PC-9 (cell line): ENCODE measurements at regions not wholly inside any gene's neighbourhood (a gene's known extent, or its start where the extent isn't known, plus 50 kb on each side); places are given as distances from the start of the nearest gene placed in this dataset.

ENCODE experiments used
- BruUV-seq: library from RNA; stranded (reverse); fragments of 400-500 nt; replicated peaks from 2 replicates; lab custom pipeline; 2021; lab: Mats Ljungman, UMichigan
- CTCF ChIA-PET: fragments of 300-600 bp; sonication (Branson Sonifier 250); formaldehyde crosslinking; loops from one replicate; lab custom pipeline; 2022; ENCODE audit warnings: antibody characterized with exemption; lab: Charles Lee
- POLR2A ChIA-PET: fragments of 300-600 bp; sonication (Branson Sonifier 250); formaldehyde crosslinking; loops from one replicate; lab custom pipeline; 2022; ENCODE audit warnings: antibody characterized with exemption; ENCODE audit not compliant: unreplicated experiment; lab: Charles Lee
- DNase-seq, 2 experiments: peaks; one replicate each; pipeline versions ENCODE4 v3.0.0 to v3.0.0-alpha.2; 2015 to 2022; ENCODE audit warnings: mixed read lengths in 1 of 2
- H2AFZ ChIP-seq: fragments of 200-600 bp; sonication (generic); 2 replicates; pipeline ENCODE4 v1.8.1; 2017; ENCODE audit warnings: antibody characterized with exemption
- H3F3A ChIP-seq: fragments of 200-600 bp; sonication (generic); 2 replicates; pipeline ENCODE4 v1.8.1; 2017; ENCODE audit warnings: antibody characterized with exemption, mild to moderate bottlenecking, low read depth; ENCODE audit not compliant: insufficient read depth
- H3K27ac ChIP-seq: fragments of 200-600 bp; sonication (generic); 2 replicates; pipeline ENCODE4 v1.6.1; 2016; ENCODE audit warnings: mixed run types
- H3K27me3 ChIP-seq: fragments of 200-600 bp; sonication (generic); 2 replicates; pipeline ENCODE4 v1.6.1; 2016; ENCODE audit warnings: low read depth, mixed run types; ENCODE audit not compliant: insufficient read depth
- H3K36me3 ChIP-seq: fragments of 200-600 bp; sonication (generic); 2 replicates; pipeline ENCODE4 v1.6.1; 2016; ENCODE audit warnings: low read depth, mixed run types
- H3K4me1 ChIP-seq: fragments of 200-600 bp; sonication (generic); replicated peaks from 2 replicates; pipeline ENCODE4 v1.6.1; 2016; ENCODE audit warnings: mixed run types; ENCODE audit not compliant: insufficient read depth
- H3K4me2 ChIP-seq: fragments of 200-600 bp; sonication (generic); 2 replicates; pipeline ENCODE4 v1.6.1; 2017; ENCODE audit warnings: mixed run types
- H3K4me3 ChIP-seq: fragments of 200-600 bp; sonication (generic); 2 replicates; pipeline ENCODE4 v1.6.1; 2016; ENCODE audit warnings: mixed run types
- H3K79me2 ChIP-seq: fragments of 200-600 bp; sonication (generic); 2 replicates; pipeline ENCODE4 v1.6.1; 2017; ENCODE audit warnings: low read depth, mixed run types
- H3K9me2 ChIP-seq: fragments of 200-600 bp; sonication (generic); 2 replicates; pipeline ENCODE4 v1.8.1; 2017; ENCODE audit warnings: mild to moderate bottlenecking; ENCODE audit not compliant: insufficient read depth
- H3K9me3 ChIP-seq: fragments of 200-600 bp; sonication (generic); 2 replicates; pipeline ENCODE4 v1.8.1; 2016; ENCODE audit warnings: low read depth; ENCODE audit not compliant: insufficient read depth
- H4K20me1 ChIP-seq: fragments of 200-600 bp; sonication (generic); 2 replicates; pipeline ENCODE4 v1.8.1; 2017; ENCODE audit not compliant: insufficient read depth
- CTCF ChIP-seq: fragments of 200-600 bp; sonication (generic); conservative IDR thresholded peaks from 2 replicates; pipeline ENCODE4 v1.6.1; 2017; ENCODE audit warnings: mixed run types, antibody characterized with exemption, mild to moderate bottlenecking, moderate library complexity
- EZH2 ChIP-seq: fragments of 200-600 bp; sonication (generic); IDR thresholded peaks from 2 replicates; pipeline ENCODE4 v1.8.0; 2017; ENCODE audit warnings: antibody characterized with exemption, low read depth
- intact Hi-C: fragments of 100-400 bp; cut with micrococcal nuclease; formaldehyde crosslinking; loops from one replicate; pipeline ENCODE4 v1.10.0; 2022; ENCODE audit not compliant: unreplicated experiment

- H2AFZ ChIP-seq: no peak overlapping the region
- no peak overlapping the region for H3K4me3 ChIP-seq
- no peaks in the 10 kb centered on the region for H3K36me3 ChIP-seq
- no peaks in the 10 kb centered on the region for H3K9me2 ChIP-seq
- H3K27me3 ChIP-seq: no peaks in the 10 kb centered on the region
- no peak overlapping the region for H3K4me2 ChIP-seq
- H3K4me1 ChIP-seq: no peaks in the 10 kb centered on the region
- H4K20me1 ChIP-seq: no peaks in the 10 kb centered on the region
- TF ChIP-seq CTCF: peak; percentile 71
- TF ChIP-seq EZH2: no peak
- no TSS peak for BruUV-seq
- H3K27ac ChIP-seq: no peak overlapping the region
- intact Hi-C loops: loop anchor here (1.0 to 2.0 kb wide), 2 partner anchors 352 to 598 kb away; no protein-coding TSS in a partner anchor
- ChIA-PET CTCF (no interaction called here), POLR2A (no interaction called here)
- H3K9me3 ChIP-seq: no peaks in the 10 kb centered on the region
- DNase-seq: peak; percentile 44 to 47
- H3K79me2 ChIP-seq: no peaks in the 10 kb centered on the region
- no peaks in the 10 kb centered on the region for H3F3A ChIP-seq
Measured at GRCh38 chr7:110442381-110442837, 648.5 kb upstream of the LRRN3 start.

GRCh38 chr7:110446658-110447057, 644.3 kb upstream of the LRRN3 start:
- no peaks in the 10 kb centered on the region for H3K27me3 ChIP-seq
- no peaks in the 10 kb centered on the region for H3K4me1 ChIP-seq
- no peak for TF ChIP-seq CTCF
- no peak for TF ChIP-seq EZH2
- no peaks in the 10 kb centered on the region for H3K9me3 ChIP-seq
- H3K4me2 ChIP-seq: no peak overlapping the region
- CTCF ChIA-PET: no interaction called here
- no peak overlapping the region for H2AFZ ChIP-seq
- H3K4me3 ChIP-seq: no peak overlapping the region
- POLR2A ChIA-PET: interaction anchor here (0.6 kb wide), 1 partner anchor 828 kb away, joined by 3 read pairs; no protein-coding TSS in a partner anchor
- BruUV-seq: no TSS peak
- no peaks in the 10 kb centered on the region for H3K9me2 ChIP-seq
- no peaks in the 10 kb centered on the region for H3K79me2 ChIP-seq
- H4K20me1 ChIP-seq: no peaks in the 10 kb centered on the region
- DNase-seq: no peak
- H3F3A ChIP-seq: no peaks in the 10 kb centered on the region
- intact Hi-C loops: no loop called here
- no peaks in the 10 kb centered on the region for H3K36me3 ChIP-seq
- H3K27ac ChIP-seq: no peak overlapping the region

- H4K20me1 ChIP-seq: no peaks in the 10 kb centered on the region
- H3K79me2 ChIP-seq: no peaks in the 10 kb centered on the region
- ChIA-PET POLR2A (no interaction called here), CTCF (no interaction called here)
- no peaks in the 10 kb centered on the region for H3K9me2 ChIP-seq
- H3K36me3 ChIP-seq: no peaks in the 10 kb centered on the region
- no peaks in the 10 kb centered on the region for H3K27me3 ChIP-seq
- no peaks in the 10 kb centered on the region for H3K9me3 ChIP-seq
- intact Hi-C loops: no loop called here
- H3K4me2 ChIP-seq: no peak overlapping the region
- H3K4me3 ChIP-seq: no peak overlapping the region
- no peak for DNase-seq
- TF ChIP-seq EZH2 (no peak), CTCF (no peak)
- no peak overlapping the region for H2AFZ ChIP-seq
- no peaks in the 10 kb centered on the region for H3F3A ChIP-seq
- BruUV-seq: no TSS peak
- no peak overlapping the region for H3K27ac ChIP-seq
- no peaks in the 10 kb centered on the region for H3K4me1 ChIP-seq
Measured at GRCh38 chr7:110448918-110449317, 642.0 kb upstream of the LRRN3 start.
